Activated CD8-positive, alpha-beta T cell treated with anti-CD3 and anti-CD28 coated beads for 36 hours (primary cell): ENCODE measurements at regions not wholly inside any gene's neighbourhood (a gene's known extent, or its start where the extent isn't known, plus 50 kb on each side); places are given as distances from the start of the nearest gene placed in this dataset.

Source experiments
- ATAC-seq: fragments of 200-7000 bp; cut with Tn5 transposase; one replicate; pipeline ENCODE4 v1.10.0; 2021; ENCODE audit warnings: mild to moderate bottlenecking, moderate library complexity
- CTCF ChIA-PET: fragments of 350-600 bp; sonication (Branson Sonifier 250); formaldehyde crosslinking; loops from one replicate; lab custom pipeline; 2021; ENCODE audit warnings: antibody characterized with exemption; lab: Charles Lee
- POLR2A ChIA-PET: fragments of 350-600 bp; sonication (Branson Sonifier 250); formaldehyde crosslinking; loops from one replicate; lab custom pipeline; 2021; ENCODE audit warnings: antibody characterized with exemption; lab: Charles Lee
- DNase-seq: peaks from one replicate; pipeline ENCODE4 v3.0.0-alpha.2; 2020
- H3K27ac Mint-ChIP-seq: one replicate; pipeline ENCODE4 v1.8.0; 2021; ENCODE audit warnings: mild to moderate bottlenecking, mixed read lengths
- H3K27me3 Mint-ChIP-seq: one replicate; pipeline ENCODE4 v1.8.0; 2021; ENCODE audit warnings: mixed read lengths
- H3K36me3 Mint-ChIP-seq: one replicate; pipeline ENCODE4 v1.8.0; 2021; ENCODE audit warnings: low read depth, mixed read lengths
- H3K4me1 Mint-ChIP-seq: one replicate; pipeline ENCODE4 v1.8.0; 2021; ENCODE audit warnings: low read depth, mixed read lengths
- H3K4me3 Mint-ChIP-seq: one replicate; pipeline ENCODE4 v1.8.0; 2021; ENCODE audit warnings: mild to moderate bottlenecking, moderate library complexity, mixed read lengths
- H3K9me3 Mint-ChIP-seq: one replicate; pipeline ENCODE4 v1.8.0; 2021; ENCODE audit warnings: mixed read lengths
- CTCF ChIP-seq: fragments of 200-600 bp; IDR thresholded peaks from one replicate; pipeline ENCODE4 v1.8.0; 2022; ENCODE audit warnings: antibody characterized with exemption, mild to moderate bottlenecking
- intact Hi-C: fragments of 100-400 bp; cut with micrococcal nuclease; formaldehyde crosslinking; loops from one replicate; pipeline ENCODE4 v1.10.0; 2022

GRCh38 chr2:204061241-204061640 lies 124.7 kb downstream of the ICOS start:
- ATAC-seq: no peak
- Mint-ChIP-seq H3K36me3 (no peaks in the 10 kb centered on the region), H3K9me3 (no peaks in the 10 kb centered on the region), H3K4me1 (no peaks in the 10 kb centered on the region), H3K27ac (no peak overlapping the region), H3K4me3 (no peak overlapping the region), H3K27me3 (peaks cover 4% of the 10 kb centered on the region)
- ChIA-PET POLR2A (no interaction called here), CTCF (interaction anchor here (1.0 to 3.4 kb wide), 3 partner anchors 10 to 131 kb away, joined by 3 to 20 read pairs (median 16); no protein-coding TSS in a partner anchor)
- no peak for TF ChIP-seq CTCF
- intact Hi-C loops: no loop called here
- DNase-seq: no peak

- POLR2A ChIA-PET: interaction anchor here (0.7 kb wide), 1 partner anchor 159 kb away, joined by 3 read pairs; no protein-coding TSS in a partner anchor
- intact Hi-C loops: no loop called here
- DNase-seq (no peak), ATAC-seq (no peak)
- H3K4me3 Mint-ChIP-seq: no peak overlapping the region
- no peaks in the 10 kb centered on the region for H3K9me3 Mint-ChIP-seq
- no peak overlapping the region for H3K27ac Mint-ChIP-seq
- H3K27me3 Mint-ChIP-seq: peaks cover 4% of the 10 kb centered on the region
- CTCF ChIA-PET: interaction anchor here (0.6 to 2.9 kb wide), 3 partner anchors 8 to 196 kb away, joined by 3 to 16 read pairs (median 4); no protein-coding TSS in a partner anchor
- no peaks in the 10 kb centered on the region for H3K36me3 Mint-ChIP-seq
- TF ChIP-seq CTCF: no peak
- no peaks in the 10 kb centered on the region for H3K4me1 Mint-ChIP-seq
These were observed 127.6 kb downstream of the ICOS start for GRCh38 chr2:204064119-204064518.

GRCh38 chr2:204065566-204065965 lies 129.0 kb downstream of the ICOS start:
- no peak for TF ChIP-seq CTCF
- no peaks in the 10 kb centered on the region for H3K9me3 Mint-ChIP-seq
- POLR2A ChIA-PET: interaction anchor here (0.9 kb wide), 1 partner anchor 28 kb away, joined by 3 read pairs; no protein-coding TSS in a partner anchor
- intact Hi-C loops: no loop called here
- H3K27me3 Mint-ChIP-seq: peaks cover 7% of the 10 kb centered on the region
- H3K36me3 Mint-ChIP-seq: no peaks in the 10 kb centered on the region
- H3K4me3 Mint-ChIP-seq: no peak overlapping the region
- ATAC-seq (no peak), DNase-seq (no peak)
- CTCF ChIA-PET: no interaction called here
- H3K4me1 Mint-ChIP-seq: no peaks in the 10 kb centered on the region
- H3K27ac Mint-ChIP-seq: no peak overlapping the region

GRCh38 chr2:204066051-204066450 lies 129.5 kb downstream of the ICOS start:
- DNase-seq (no peak), ATAC-seq (no peak)
- TF ChIP-seq CTCF: no peak
- H3K27me3 Mint-ChIP-seq: peaks cover 6% of the 10 kb centered on the region
- POLR2A ChIA-PET: no interaction called here
- intact Hi-C loops: no loop called here
- no peaks in the 10 kb centered on the region for H3K4me1 Mint-ChIP-seq
- H3K27ac Mint-ChIP-seq: no peak overlapping the region
- H3K9me3 Mint-ChIP-seq: no peaks in the 10 kb centered on the region
- CTCF ChIA-PET: no interaction called here
- H3K36me3 Mint-ChIP-seq: no peaks in the 10 kb centered on the region
- H3K4me3 Mint-ChIP-seq: no peak overlapping the region

GRCh38 chr2:204069804-204070203 lies 133.2 kb downstream of the ICOS start:
- intact Hi-C loops: loop anchor here (2.0 kb wide), 1 partner anchor 69 kb away; no protein-coding TSS in a partner anchor
- DNase-seq: no peak
- H3K36me3 Mint-ChIP-seq: no peaks in the 10 kb centered on the region
- TF ChIP-seq CTCF: no peak
- peaks cover 2% of the 10 kb centered on the region for H3K4me1 Mint-ChIP-seq
- peaks cover 9% of the 10 kb centered on the region for H3K27me3 Mint-ChIP-seq
- ChIA-PET POLR2A (no interaction called here), CTCF (interaction anchor here (7.6 kb wide), 1 partner anchor 109 kb away, joined by 83 read pairs; no protein-coding TSS in a partner anchor)
- H3K9me3 Mint-ChIP-seq: no peaks in the 10 kb centered on the region
- ATAC-seq: no peak
- no peak overlapping the region for H3K27ac Mint-ChIP-seq
- no peak overlapping the region for H3K4me3 Mint-ChIP-seq
